ENCODE measurements at regions not wholly inside any gene's neighbourhood (a gene's known extent, or its start where the extent isn't known, plus 50 kb on each side); places are given as distances from the start of the nearest gene placed in this dataset.

GRCh38 chr16:65722429-65722828, 600.6 kb upstream of the CDH11 start:
- TF ChIP-seq CTCF (IDR thresholded peaks at IDR 0.05; ENCODE audit: extremely low read depth, missing control alignments), result no peak
- DNase-seq (ENCODE audit: low spot score), result no peak

- no peak for DNase-seq (ENCODE audit: low spot score)
Observed at GRCh38 chr16:65717846-65718245, 596.0 kb upstream of the CDH11 start.

GRCh38 chr16:65716737-65717700, 595.2 kb upstream of the CDH11 start:
- TF ChIP-seq CTCF (IDR thresholded peaks at IDR 0.05; ENCODE audit: extremely low read depth, missing control alignments), result no peak
- DNase-seq (ENCODE audit: low spot score), result no peak

More at GRCh38 chr16:65717846-65718245, 596.0 kb upstream of the CDH11 start:
- TF ChIP-seq CTCF (IDR thresholded peaks at IDR 0.05; ENCODE audit: extremely low read depth, missing control alignments), result no peak

GRCh38 chr16:65713181-65713808, 591.4 kb upstream of the CDH11 start:
- no peak for DNase-seq (ENCODE audit: low spot score)
- TF ChIP-seq CTCF (IDR thresholded peaks at IDR 0.05; ENCODE audit: extremely low read depth, missing control alignments), result no peak

GRCh38 chr16:65710107-65710506, 588.2 kb upstream of the CDH11 start:
- TF ChIP-seq CTCF (IDR thresholded peaks at IDR 0.05; ENCODE audit: extremely low read depth, missing control alignments), result no peak
- no peak for DNase-seq (ENCODE audit: low spot score)

- no peak for DNase-seq (ENCODE audit: low spot score)
- TF ChIP-seq CTCF (IDR thresholded peaks at IDR 0.05; ENCODE audit: extremely low read depth, missing control alignments), result no peak
Observed at GRCh38 chr16:65704866-65705265, 583.0 kb upstream of the CDH11 start.
